Nephron (organoid): ENCODE measurements at regions not wholly inside any gene's neighbourhood (a gene's known extent, or its start where the extent isn't known, plus 50 kb on each side); places are given as distances from the start of the nearest gene placed in this dataset.

Experiments
- H3K27ac Mint-ChIP-seq, 3 experiments: 2 replicates each; pipeline ENCODE4 v1.8.0; 2020; ENCODE audit warnings: mixed read lengths in 3 of 3, mild to moderate bottlenecking in 2 of 3, moderate library complexity in 1 of 3
- H3K27me3 Mint-ChIP-seq: 2 replicates; pipeline ENCODE4 v1.8.0; 2021; ENCODE audit warnings: low read depth, mild to moderate bottlenecking, moderate library complexity, mixed read lengths
- H3K36me3 Mint-ChIP-seq: 2 replicates; pipeline ENCODE4 v1.8.0; 2020; ENCODE audit warnings: low read depth, mixed read lengths
- H3K4me1 Mint-ChIP-seq: 2 replicates; pipeline ENCODE4 v1.8.0; 2020; ENCODE audit warnings: mixed read lengths
- H3K4me3 Mint-ChIP-seq, 3 experiments: 2 replicates each; pipeline ENCODE4 v1.8.0; 2020; ENCODE audit warnings: mild to moderate bottlenecking in 3 of 3, mixed read lengths in 3 of 3, moderate library complexity in 2 of 3
- H3K9me3 Mint-ChIP-seq: 2 replicates; pipeline ENCODE4 v1.8.0; 2020; ENCODE audit warnings: mixed read lengths
- TF ChIP-seq, protein P1 (sequence below), 3 experiments: fragments of 200-600 bp; sonication (generic); IDR thresholded peaks; one replicate each; pipeline ENCODE4 v1.5.0; 2021; ENCODE audit warnings: antibody characterized with exemption in 3 of 3; ENCODE audit not compliant: unreplicated experiment in 3 of 3

DNA sequence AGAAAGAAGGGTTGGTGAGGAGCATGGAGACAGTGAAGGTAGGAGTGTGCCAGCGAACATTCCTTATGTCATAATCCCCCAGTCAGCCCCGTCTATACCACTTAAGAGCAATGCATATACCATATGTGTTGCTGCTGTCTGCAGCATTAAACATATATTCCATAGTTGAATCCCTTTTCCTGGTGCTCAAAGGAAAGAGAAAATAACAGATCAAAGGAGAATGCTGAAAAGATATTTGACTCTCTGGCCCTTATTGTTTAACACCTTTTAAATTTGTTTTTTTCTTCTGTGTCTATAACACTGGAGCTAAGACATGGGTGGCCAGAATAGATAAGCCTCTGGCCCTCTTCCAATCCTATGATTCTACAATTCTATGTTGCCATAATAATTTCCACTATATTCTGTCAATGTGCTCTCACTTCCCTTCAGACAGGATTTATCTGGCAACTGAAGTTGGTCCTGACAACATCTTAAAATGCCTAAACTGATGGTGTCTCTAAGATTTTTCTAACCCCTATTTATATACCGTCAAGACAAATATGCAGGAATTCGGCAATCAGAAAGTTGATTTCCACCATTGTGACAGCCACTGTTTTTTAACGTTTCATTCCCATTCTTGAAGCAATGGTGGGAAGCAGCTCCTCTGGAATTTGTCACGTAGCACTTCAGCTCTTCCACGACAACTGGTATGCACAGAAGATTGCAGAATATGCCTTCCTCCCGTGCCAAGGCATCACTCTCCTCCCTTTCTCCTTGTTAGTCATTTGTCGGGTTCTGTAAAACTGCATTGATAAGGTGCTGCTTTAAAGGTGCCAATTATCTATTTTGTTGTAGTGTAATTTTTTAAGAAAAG lies 204.7 kb downstream of the BCAT1 start:
- TF ChIP-seq, protein P1, sequence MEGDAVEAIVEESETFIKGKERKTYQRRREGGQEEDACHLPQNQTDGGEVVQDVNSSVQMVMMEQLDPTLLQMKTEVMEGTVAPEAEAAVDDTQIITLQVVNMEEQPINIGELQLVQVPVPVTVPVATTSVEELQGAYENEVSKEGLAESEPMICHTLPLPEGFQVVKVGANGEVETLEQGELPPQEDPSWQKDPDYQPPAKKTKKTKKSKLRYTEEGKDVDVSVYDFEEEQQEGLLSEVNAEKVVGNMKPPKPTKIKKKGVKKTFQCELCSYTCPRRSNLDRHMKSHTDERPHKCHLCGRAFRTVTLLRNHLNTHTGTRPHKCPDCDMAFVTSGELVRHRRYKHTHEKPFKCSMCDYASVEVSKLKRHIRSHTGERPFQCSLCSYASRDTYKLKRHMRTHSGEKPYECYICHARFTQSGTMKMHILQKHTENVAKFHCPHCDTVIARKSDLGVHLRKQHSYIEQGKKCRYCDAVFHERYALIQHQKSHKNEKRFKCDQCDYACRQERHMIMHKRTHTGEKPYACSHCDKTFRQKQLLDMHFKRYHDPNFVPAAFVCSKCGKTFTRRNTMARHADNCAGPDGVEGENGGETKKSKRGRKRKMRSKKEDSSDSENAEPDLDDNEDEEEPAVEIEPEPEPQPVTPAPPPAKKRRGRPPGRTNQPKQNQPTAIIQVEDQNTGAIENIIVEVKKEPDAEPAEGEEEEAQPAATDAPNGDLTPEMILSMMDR (IDR thresholded peaks at IDR 0.05; ENCODE audit: unreplicated experiment in 3 of 3): no peak

DNA sequence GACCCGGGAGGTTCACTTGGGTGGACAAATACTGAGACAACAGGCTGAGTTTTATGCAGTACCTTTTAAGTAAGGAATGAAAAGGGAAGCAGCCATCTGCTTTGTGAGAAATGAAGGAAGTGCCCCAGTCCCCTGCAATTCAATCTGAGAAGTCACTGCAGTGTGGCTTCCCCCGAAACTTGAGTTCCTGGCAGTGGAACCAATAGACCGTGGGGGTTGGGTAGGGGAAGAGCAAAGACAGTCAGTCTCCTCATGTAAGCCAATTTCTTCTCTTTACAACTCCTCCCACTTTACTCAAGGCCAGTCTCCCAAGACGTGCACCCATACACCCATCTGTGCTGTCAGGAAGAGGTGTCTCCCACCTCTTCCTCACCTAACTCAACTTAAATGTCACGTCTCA lies 206.5 kb downstream of the BCAT1 start:
- H3K27ac Mint-ChIP-seq: no peak overlapping the region

More for the DNA sequence above, 204.7 kb downstream of the BCAT1 start:
- H3K4me3 Mint-ChIP-seq: no peak overlapping the region
- H3K27me3 Mint-ChIP-seq: no peaks in the 10 kb centered on the region
- H3K4me1 Mint-ChIP-seq: peaks cover 27% of the 10 kb centered on the region
- H3K27ac Mint-ChIP-seq: peak overlapping the region; percentile 35 to 88 (median 58)
- no peaks in the 10 kb centered on the region for H3K36me3 Mint-ChIP-seq
- H3K9me3 Mint-ChIP-seq: no peaks in the 10 kb centered on the region

DNA sequence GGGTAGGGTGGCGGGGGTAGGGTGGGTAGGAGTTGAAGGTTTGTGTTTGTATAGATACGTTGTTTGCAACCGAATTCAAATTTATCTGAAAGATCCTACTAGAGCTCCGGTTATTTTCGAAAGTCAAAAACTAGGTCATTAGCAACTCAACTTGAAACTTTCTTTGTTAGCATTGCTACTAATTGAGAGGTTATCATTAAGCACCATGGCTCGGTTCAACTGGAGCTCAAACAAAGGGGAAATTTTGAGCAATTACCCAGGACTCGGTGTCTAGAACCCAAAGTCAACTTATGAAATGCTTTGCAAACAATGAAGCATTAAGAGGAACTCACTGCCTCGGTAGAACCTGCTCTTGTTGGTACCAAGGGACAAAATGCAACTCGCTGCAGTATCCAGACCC lies 207.7 kb downstream of the BCAT1 start:
- no peak overlapping the region for H3K4me3 Mint-ChIP-seq

More for the DNA sequence above, 206.5 kb downstream of the BCAT1 start:
- H3K27me3 Mint-ChIP-seq: no peaks in the 10 kb centered on the region
- no peaks in the 10 kb centered on the region for H3K9me3 Mint-ChIP-seq
- peaks cover 26% of the 10 kb centered on the region for H3K4me1 Mint-ChIP-seq
- H3K4me3 Mint-ChIP-seq: no peak overlapping the region
- TF ChIP-seq, protein P1 (IDR thresholded peaks at IDR 0.05; ENCODE audit: unreplicated experiment in 3 of 3): no peak
- no peaks in the 10 kb centered on the region for H3K36me3 Mint-ChIP-seq

DNA sequence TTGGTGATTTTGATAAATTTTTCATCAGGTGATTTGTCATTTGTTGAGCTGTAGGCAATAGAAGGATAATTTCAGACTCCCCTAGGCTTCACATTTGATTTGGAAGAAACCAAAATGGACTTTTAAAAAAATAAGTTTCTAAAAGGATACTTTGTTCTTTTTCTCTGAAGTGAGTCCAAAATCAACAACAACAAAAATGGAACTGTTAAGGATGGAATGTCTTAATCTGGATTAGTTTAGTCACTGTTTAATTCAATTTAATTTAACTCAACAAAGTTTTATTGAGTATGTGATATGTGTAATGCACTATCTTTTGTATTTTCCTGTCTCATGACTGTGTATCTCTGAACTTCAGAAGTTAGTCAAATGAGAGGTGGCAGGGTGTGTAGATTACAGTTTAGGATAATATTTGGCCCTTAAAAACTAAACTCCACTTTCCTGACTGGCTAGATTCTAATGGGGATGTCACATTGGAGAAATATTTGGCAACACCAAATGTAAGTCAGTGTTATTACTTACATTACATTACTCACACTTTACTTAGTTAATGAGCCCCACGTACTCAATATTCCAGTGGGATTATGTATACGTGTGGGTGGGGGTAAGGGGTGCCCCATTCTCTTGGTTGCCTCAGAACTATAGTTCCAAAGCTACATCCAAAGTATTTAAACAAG lies 209.7 kb downstream of the BCAT1 start:
- H3K4me1 Mint-ChIP-seq: peaks cover 6% of the 10 kb centered on the region
- H3K36me3 Mint-ChIP-seq: no peaks in the 10 kb centered on the region
- H3K27me3 Mint-ChIP-seq: no peaks in the 10 kb centered on the region
- H3K27ac Mint-ChIP-seq: no peak overlapping the region
- TF ChIP-seq, protein P1 (IDR thresholded peaks at IDR 0.05; ENCODE audit: unreplicated experiment in 3 of 3): no peak
- H3K9me3 Mint-ChIP-seq: no peaks in the 10 kb centered on the region
- no peak overlapping the region for H3K4me3 Mint-ChIP-seq

More for the DNA sequence above, 207.7 kb downstream of the BCAT1 start:
- peaks cover 14% of the 10 kb centered on the region for H3K4me1 Mint-ChIP-seq
- no peaks in the 10 kb centered on the region for H3K36me3 Mint-ChIP-seq
- no peaks in the 10 kb centered on the region for H3K9me3 Mint-ChIP-seq
- H3K27ac Mint-ChIP-seq: no peak overlapping the region
- TF ChIP-seq, protein P1 (IDR thresholded peaks at IDR 0.05; ENCODE audit: unreplicated experiment in 3 of 3): no peak
- H3K27me3 Mint-ChIP-seq: no peaks in the 10 kb centered on the region

DNA sequence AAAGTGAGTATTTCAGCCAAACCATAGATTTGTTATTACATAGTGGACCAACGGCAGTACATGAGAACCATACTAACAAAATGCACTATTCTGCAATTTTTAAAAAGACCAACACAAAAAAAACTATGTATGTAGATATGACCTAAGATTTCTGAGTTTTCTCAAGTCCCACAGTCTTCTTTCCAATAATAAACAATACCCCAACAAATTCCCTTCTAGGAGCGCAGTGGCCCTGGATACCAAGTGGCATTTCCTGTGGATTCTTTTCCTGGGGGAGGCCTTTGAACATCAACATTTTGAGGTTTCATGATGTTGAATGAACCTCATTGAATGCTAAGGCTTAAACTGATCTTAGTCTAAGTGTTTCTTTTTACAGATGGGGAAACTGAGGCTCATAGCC lies 210.5 kb downstream of the BCAT1 start:
- no peaks in the 10 kb centered on the region for H3K36me3 Mint-ChIP-seq
- peak overlapping the region in 2 of 3 experiments; percentile 34 to 36 for H3K27ac Mint-ChIP-seq
- no peaks in the 10 kb centered on the region for H3K4me1 Mint-ChIP-seq
- H3K27me3 Mint-ChIP-seq: no peaks in the 10 kb centered on the region
- no peak overlapping the region for H3K4me3 Mint-ChIP-seq
- no peaks in the 10 kb centered on the region for H3K9me3 Mint-ChIP-seq
- TF ChIP-seq, protein P1 (IDR thresholded peaks at IDR 0.05; ENCODE audit: unreplicated experiment in 3 of 3): no peak
